Cerebellar nuclear complex (tissue), 1 donor: ENCODE measurements at regions not wholly inside any gene's neighbourhood (a gene's known extent, or its start where the extent isn't known, plus 50 kb on each side); places are given as distances from the start of the nearest gene placed in this dataset.

Source experiments
- DNase-seq, 2 experiments: peaks; one replicate each; lab custom pipeline; 2025; lab: John Stamatoyannopoulos, UW

- DNase-seq, result no peak
Measured at GRCh38 chr9:107064378-107064777, 201.4 kb downstream of the ZNF462 start.

GRCh38 chr9:107065549-107065948 lies 202.6 kb downstream of the ZNF462 start:
- DNase-seq, result no peak

- DNase-seq, result no peak
Measured at GRCh38 chr9:107067739-107068416, 204.9 kb downstream of the ZNF462 start.

GRCh38 chr9:107068581-107068980 lies 205.6 kb downstream of the ZNF462 start:
- DNase-seq, result no peak

GRCh38 chr9:107070586-107070985 lies 207.6 kb downstream of the ZNF462 start:
- no peak for DNase-seq

DNA sequence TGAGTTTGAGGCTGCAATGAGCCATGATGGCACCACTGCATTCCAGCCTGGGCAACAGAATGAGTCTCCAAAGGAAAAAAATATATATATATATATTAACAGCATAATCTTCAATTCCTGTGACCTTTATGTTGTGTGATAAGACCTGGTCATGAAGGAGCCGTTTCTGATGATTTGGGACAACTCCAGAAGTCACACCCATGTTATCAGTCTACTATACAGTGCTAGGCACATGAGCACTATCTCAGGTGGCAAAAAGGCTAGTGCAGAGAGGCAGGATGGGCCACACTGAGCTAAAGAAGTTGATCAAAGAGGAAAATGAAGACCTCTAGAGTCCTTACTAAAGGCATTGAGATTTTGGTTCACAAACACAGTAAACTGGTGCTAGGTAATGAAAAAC lies 205.0 kb upstream of the RAD23B start:
- no peak for DNase-seq

DNA sequence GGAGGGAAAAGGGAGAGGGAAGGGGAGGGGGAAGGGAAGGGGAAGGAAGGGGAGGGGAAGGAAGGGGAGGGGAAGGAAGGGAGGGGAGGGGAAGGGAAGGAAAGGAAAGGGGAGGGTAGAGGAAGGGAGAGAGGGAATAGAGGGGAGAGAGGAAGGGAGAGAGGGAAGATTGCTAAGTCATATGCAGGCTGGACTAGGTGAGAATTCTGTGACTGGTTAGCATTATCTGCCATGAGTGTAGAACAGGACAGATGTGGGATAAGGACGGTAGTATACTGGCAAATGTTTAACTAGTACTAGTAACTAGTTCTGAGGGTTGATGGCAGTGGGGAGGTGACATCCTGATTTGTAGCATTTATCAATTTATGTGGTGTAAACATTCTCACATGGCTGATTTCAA lies 203.5 kb upstream of the RAD23B start:
- DNase-seq, result no peak

- DNase-seq, result no peak
Measured at GRCh38 chr9:107080130-107080529, 202.9 kb upstream of the RAD23B start.

GRCh38 chr9:107086460-107086859 lies 196.6 kb upstream of the RAD23B start:
- DNase-seq, result no peak

DNA sequence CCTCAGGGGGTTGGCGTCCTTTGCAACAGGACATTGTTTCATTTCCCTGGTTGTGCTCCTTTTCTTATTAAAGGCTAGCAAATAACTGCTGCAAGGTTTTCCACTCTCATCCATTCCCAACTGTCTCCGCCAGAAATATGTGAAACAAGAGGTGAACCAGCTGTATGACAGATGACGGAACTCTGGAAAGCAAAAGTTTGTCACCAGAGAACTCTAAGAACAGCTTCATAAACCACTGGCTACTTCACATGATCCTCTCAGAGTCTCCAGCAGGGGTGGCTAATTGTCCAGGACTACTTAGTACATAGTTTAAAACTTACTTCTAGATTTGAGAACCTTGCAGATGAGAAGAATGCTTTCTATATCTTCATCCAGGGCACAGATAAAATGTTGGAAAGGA lies 195.9 kb upstream of the RAD23B start:
- DNase-seq, result no peak

- no peak for DNase-seq
Measured at GRCh38 chr9:107090218-107090617, 192.9 kb upstream of the RAD23B start.

GRCh38 chr9:107093365-107094060 lies 189.6 kb upstream of the RAD23B start:
- DNase-seq, result no peak

- no peak for DNase-seq
Measured at GRCh38 chr9:107094370-107094769, 188.7 kb upstream of the RAD23B start.

GRCh38 chr9:107100591-107100990 lies 182.5 kb upstream of the RAD23B start:
- no peak for DNase-seq

- no peak for DNase-seq
Measured at GRCh38 chr9:107102011-107102410, 181.1 kb upstream of the RAD23B start.

DNA sequence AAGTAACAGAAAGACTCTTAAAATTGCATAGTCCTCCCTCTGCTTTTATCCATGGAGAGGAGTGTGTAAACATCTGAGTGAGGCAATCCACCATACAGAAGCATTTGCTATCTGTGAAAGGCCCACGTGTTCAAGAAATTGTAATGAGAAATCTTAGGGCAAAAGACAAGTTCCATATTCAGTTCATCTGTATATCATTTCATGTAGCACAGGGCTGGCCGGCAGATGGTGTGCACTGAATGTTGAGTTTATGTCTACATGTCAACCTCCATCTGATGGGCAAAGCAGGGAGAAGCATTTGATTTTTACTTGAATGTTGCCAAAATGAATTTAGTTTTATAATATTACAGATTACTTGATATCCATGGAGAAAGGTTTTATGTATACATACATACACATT lies 179.5 kb upstream of the RAD23B start:
- no peak for DNase-seq

- DNase-seq, result no peak
Measured at GRCh38 chr9:107105784-107106183, 177.3 kb upstream of the RAD23B start.

DNA sequence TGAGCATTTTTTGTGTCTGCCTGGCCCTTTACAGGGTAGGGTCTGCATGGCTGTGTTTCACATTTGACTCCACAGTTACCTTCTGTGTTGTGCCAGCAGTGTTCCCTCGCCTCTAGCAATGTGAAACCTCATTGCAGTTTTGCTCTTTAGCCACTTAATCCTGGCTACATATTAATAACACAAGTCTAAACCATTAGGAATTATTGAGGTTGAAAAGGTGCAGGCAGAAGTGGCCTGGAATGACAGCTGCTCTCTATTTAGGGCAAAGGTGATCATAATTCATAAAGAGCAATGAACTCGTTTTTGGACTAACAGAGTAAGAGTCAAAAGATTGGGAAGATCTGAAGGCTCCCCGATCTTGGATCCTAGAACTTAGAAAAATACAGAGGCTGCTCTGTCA lies 176.7 kb upstream of the RAD23B start:
- no peak for DNase-seq

- DNase-seq, result no peak
Measured at GRCh38 chr9:107108342-107109130, 174.5 kb upstream of the RAD23B start.

- DNase-seq, result no peak
Measured at GRCh38 chr9:107109324-107109723, 173.8 kb upstream of the RAD23B start.

GRCh38 chr9:107110153-107110552 lies 172.9 kb upstream of the RAD23B start:
- DNase-seq, result no peak

DNA sequence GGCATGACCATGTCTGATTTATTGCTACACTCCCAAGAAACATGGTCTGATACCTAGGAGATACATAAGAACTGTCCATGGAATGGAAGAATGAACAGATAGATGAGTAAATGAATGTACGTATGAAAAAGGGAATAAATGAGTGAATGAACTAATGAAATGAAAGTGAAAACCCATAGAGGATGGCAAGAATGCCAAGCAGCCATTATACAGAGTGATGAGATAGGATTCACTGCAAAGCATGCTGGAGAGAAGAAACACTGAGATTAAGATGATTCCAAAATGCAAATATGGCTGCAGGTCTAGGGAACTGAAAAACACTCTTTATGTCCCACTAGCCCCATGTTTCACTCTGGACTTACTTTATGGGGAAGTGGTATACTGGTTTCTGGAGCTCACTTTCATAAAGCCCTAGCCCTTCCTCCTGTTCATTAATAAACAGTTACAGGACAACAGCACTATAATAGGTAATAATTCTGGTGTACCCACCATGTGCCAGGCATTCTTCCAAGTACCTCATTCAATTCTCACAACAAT lies 170.3 kb upstream of the RAD23B start:
- DNase-seq, result no peak
